ENCODE measurements at regions not wholly inside any gene's neighbourhood (a gene's known extent, or its start where the extent isn't known, plus 50 kb on each side); places are given as distances from the start of the nearest gene placed in this dataset.
A peak's percentile ranks its signal among the peaks of the same experiment; 100 is the strongest.
"Not testable (repeated sequence)": the region's sequence is repeated elsewhere in the genome, so short reads cannot be mapped to it uniquely, and the experiment has no call there.

GRCh38 chr9:88258601-88259000 is 120.3 kb upstream of the SPATA31C2 start:
- Histone ChIP-seq H3K4me1 (ENCODE audit: control insufficient read depth in 2 of 3, insufficient read depth in 2 of 3, low read depth in 1 of 3, low read length in 3 of 3) (peaks cover 0 to 6% (median 0%) of the 10 kb centered on the region in 3 donors), H3K9ac (ENCODE audit: low read length in 3 of 3) (no peak overlapping the region), H3K4me3 (ENCODE audit: low read length in 3 of 3) (no peak overlapping the region), H3K36me3 (ENCODE audit: control insufficient read depth in 2 of 3, insufficient read depth in 3 of 3, low read length in 3 of 3) (no peaks in the 10 kb centered on the region), H3K27me3 (ENCODE audit: control insufficient read depth, insufficient read depth, low read length) (no peaks in the 10 kb centered on the region), H3K9me3 (ENCODE audit: control insufficient read depth in 2 of 3, insufficient read depth in 1 of 3, low read length in 3 of 3) (no peaks in the 10 kb centered on the region), H3K27ac (ENCODE audit: low read depth in 2 of 2, low read length in 2 of 2) (no peak overlapping the region)
- intact Hi-C loops (cut with DNase I): no loop called here
- FAIRE-seq (peak; percentile 21), DNase-seq (peak; percentile 53 to 88 (median 65))
- TF ChIP-seq CTCF (IDR thresholded peaks at IDR 0.05; ENCODE audit: borderline replicate concordance, extremely low read depth, insufficient read depth): no peak

GRCh38 chr9:88258024-88258423 is 119.7 kb upstream of the SPATA31C2 start:
- TF ChIP-seq CTCF (IDR thresholded peaks at IDR 0.05; ENCODE audit: borderline replicate concordance, extremely low read depth, insufficient read depth): no peak
- Histone ChIP-seq H3K9ac (ENCODE audit: low read length in 3 of 3) (no peak overlapping the region), H3K27me3 (ENCODE audit: control insufficient read depth, insufficient read depth, low read length) (no peaks in the 10 kb centered on the region), H3K9me3 (ENCODE audit: control insufficient read depth in 2 of 3, insufficient read depth in 1 of 3, low read length in 3 of 3) (no peaks in the 10 kb centered on the region), H3K36me3 (ENCODE audit: control insufficient read depth in 2 of 3, insufficient read depth in 3 of 3, low read length in 3 of 3) (no peaks in the 10 kb centered on the region), H3K27ac (ENCODE audit: low read depth in 2 of 2, low read length in 2 of 2) (no peak overlapping the region), H3K4me3 (ENCODE audit: low read length in 3 of 3) (no peak overlapping the region), H3K4me1 (ENCODE audit: control insufficient read depth in 2 of 3, insufficient read depth in 2 of 3, low read depth in 1 of 3, low read length in 3 of 3) (peaks cover 0 to 6% (median 0%) of the 10 kb centered on the region in 3 donors)
- intact Hi-C loops (cut with DNase I): no loop called here
- FAIRE-seq (no peak), DNase-seq (peak; percentile 72 to 96 (median 88))

GRCh38 chr9:88256216-88256615 is 117.9 kb upstream of the SPATA31C2 start:
- FAIRE-seq: no peak
- intact Hi-C loops (cut with DNase I): no loop called here

GRCh38 chr9:88255806-88256205 is 117.5 kb upstream of the SPATA31C2 start:
- FAIRE-seq; H3K4me3 ChIP-seq (ENCODE audit: low read length in 3 of 3); H3K27ac ChIP-seq (ENCODE audit: low read depth in 2 of 2, low read length in 2 of 2); DNase-seq; H3K9ac ChIP-seq (ENCODE audit: low read length in 3 of 3); H3K27me3 ChIP-seq (ENCODE audit: control insufficient read depth, insufficient read depth, low read length); H3K4me1 ChIP-seq (ENCODE audit: control insufficient read depth in 2 of 3, insufficient read depth in 2 of 3, low read depth in 1 of 3, low read length in 3 of 3); H3K9me3 ChIP-seq (ENCODE audit: control insufficient read depth in 2 of 3, insufficient read depth in 1 of 3, low read length in 3 of 3); intact Hi-C loops (cut with DNase I); H3K36me3 ChIP-seq (ENCODE audit: control insufficient read depth in 2 of 3, insufficient read depth in 3 of 3, low read length in 3 of 3): not testable (repeated sequence)

More at GRCh38 chr9:88256216-88256615, 117.9 kb upstream of the SPATA31C2 start:
- Histone ChIP-seq H3K4me1 (ENCODE audit: control insufficient read depth in 2 of 3, insufficient read depth in 2 of 3, low read depth in 1 of 3, low read length in 3 of 3) (peaks cover 0 to 6% (median 0%) of the 10 kb centered on the region in 3 donors), H3K9me3 (ENCODE audit: control insufficient read depth in 2 of 3, insufficient read depth in 1 of 3, low read length in 3 of 3) (peaks cover 0 to 8% (median 0%) of the 10 kb centered on the region in 3 donors), H3K27me3 (ENCODE audit: control insufficient read depth, insufficient read depth, low read length) (no peaks in the 10 kb centered on the region), H3K27ac (ENCODE audit: low read depth in 2 of 2, low read length in 2 of 2) (no peak overlapping the region), H3K4me3 (ENCODE audit: low read length in 3 of 3) (no peak overlapping the region), H3K9ac (ENCODE audit: low read length in 3 of 3) (no peak overlapping the region), H3K36me3 (ENCODE audit: control insufficient read depth in 2 of 3, insufficient read depth in 3 of 3, low read length in 3 of 3) (no peaks in the 10 kb centered on the region)
- TF ChIP-seq CTCF (IDR thresholded peaks at IDR 0.05; ENCODE audit: borderline replicate concordance, extremely low read depth, insufficient read depth): no peak
- DNase-seq: peak in 1 of 5 donors; percentile 35

All from kidney (tissue), 13 donors.